ENCODE measurements at regions not wholly inside any gene's neighbourhood (a gene's known extent, or its start where the extent isn't known, plus 50 kb on each side); places are given as distances from the start of the nearest gene placed in this dataset.

DNA sequence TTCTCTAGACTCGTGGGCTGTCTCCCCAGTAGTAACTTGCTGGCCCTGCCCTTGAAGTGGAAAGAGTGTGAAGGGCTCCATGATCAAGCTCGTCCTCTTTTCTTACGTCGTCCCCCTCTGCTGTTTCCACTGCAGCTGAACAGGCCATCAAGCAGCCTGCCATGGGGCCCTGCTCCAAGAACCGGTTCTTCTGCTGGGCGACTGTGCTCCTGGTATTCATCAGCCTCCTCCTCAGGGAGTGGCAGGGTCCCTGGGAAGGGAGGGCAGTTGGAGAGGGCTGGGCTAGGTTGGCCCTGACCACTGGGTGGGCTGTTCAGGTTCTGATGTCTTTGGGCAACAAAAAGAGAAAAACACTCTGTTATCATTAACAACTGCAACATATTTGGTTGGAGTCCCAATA is 151.5 kb downstream of the FCRL5 start:
- Histone ChIP-seq H3K4me3 (ENCODE audit: low read depth, low read length) (no peak overlapping the region), H3K9me3 (ENCODE audit: severe bottlenecking) (no peaks in the 10 kb centered on the region), H3K36me3 (no peaks in the 10 kb centered on the region), H3K27ac (no peak overlapping the region), H3K27me3 (ENCODE audit: insufficient read depth, low read depth, severe bottlenecking) (no peaks in the 10 kb centered on the region)
- no peak for DNase-seq
- TF ChIP-seq, protein P1, sequence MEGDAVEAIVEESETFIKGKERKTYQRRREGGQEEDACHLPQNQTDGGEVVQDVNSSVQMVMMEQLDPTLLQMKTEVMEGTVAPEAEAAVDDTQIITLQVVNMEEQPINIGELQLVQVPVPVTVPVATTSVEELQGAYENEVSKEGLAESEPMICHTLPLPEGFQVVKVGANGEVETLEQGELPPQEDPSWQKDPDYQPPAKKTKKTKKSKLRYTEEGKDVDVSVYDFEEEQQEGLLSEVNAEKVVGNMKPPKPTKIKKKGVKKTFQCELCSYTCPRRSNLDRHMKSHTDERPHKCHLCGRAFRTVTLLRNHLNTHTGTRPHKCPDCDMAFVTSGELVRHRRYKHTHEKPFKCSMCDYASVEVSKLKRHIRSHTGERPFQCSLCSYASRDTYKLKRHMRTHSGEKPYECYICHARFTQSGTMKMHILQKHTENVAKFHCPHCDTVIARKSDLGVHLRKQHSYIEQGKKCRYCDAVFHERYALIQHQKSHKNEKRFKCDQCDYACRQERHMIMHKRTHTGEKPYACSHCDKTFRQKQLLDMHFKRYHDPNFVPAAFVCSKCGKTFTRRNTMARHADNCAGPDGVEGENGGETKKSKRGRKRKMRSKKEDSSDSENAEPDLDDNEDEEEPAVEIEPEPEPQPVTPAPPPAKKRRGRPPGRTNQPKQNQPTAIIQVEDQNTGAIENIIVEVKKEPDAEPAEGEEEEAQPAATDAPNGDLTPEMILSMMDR (IDR thresholded peaks at IDR 0.05; ENCODE audit: low read depth, low read length), result no peak

- TF ChIP-seq, protein P1 (IDR thresholded peaks at IDR 0.05; ENCODE audit: low read depth, low read length), result peak; percentile 44; the same call in 1 of the 2 replicates
- no peaks in the 10 kb centered on the region for H3K27me3 ChIP-seq (ENCODE audit: insufficient read depth, low read depth, severe bottlenecking)
- no peaks in the 10 kb centered on the region for H3K36me3 ChIP-seq
- no peaks in the 10 kb centered on the region for H3K9me3 ChIP-seq (ENCODE audit: severe bottlenecking)
- DNase-seq, result no peak
- H3K27ac ChIP-seq, result no peak overlapping the region
- H3K4me3 ChIP-seq (ENCODE audit: low read depth, low read length), result no peak overlapping the region
Measured at GRCh38 chr1:157399984-157400382, 152.3 kb downstream of the FCRL5 start.

- no peak overlapping the region for H3K4me3 ChIP-seq (ENCODE audit: low read depth, low read length)
- H3K27me3 ChIP-seq (ENCODE audit: insufficient read depth, low read depth, severe bottlenecking), result no peaks in the 10 kb centered on the region
- H3K9me3 ChIP-seq (ENCODE audit: severe bottlenecking), result no peaks in the 10 kb centered on the region
- H3K36me3 ChIP-seq, result no peaks in the 10 kb centered on the region
- H3K27ac ChIP-seq, result no peak overlapping the region
- TF ChIP-seq, protein P1 (IDR thresholded peaks at IDR 0.05; ENCODE audit: low read depth, low read length), result no peak
- DNase-seq, result no peak
Measured at GRCh38 chr1:157399343-157399983, 152.9 kb downstream of the FCRL5 start.

DNA sequence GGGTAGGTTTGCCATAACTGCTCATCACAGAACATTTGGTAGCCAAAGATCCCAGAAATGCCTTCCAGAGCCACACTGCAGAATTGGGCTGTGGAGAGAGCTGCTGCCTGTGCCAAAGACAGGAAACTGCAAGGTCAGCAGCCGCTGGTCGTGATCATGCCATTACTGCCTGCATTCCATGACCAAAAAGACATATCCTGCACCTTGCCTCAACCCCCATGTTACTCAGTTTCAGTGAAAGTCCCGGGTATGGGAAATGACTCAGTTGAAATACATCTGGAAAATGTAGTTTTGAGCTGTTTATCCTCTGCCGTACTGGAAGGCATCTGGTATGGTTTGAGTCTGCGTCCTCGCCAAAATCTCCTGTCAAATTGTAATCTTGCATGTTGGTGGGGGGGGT is 161.7 kb downstream of the FCRL5 start:
- no peak overlapping the region for H3K27ac ChIP-seq
- H3K27me3 ChIP-seq (ENCODE audit: insufficient read depth, low read depth, severe bottlenecking), result no peaks in the 10 kb centered on the region
- H3K4me3 ChIP-seq (ENCODE audit: low read depth, low read length), result no peak overlapping the region
- H3K9me3 ChIP-seq (ENCODE audit: severe bottlenecking), result peaks cover 6% of the 10 kb centered on the region
- no peak for DNase-seq
- TF ChIP-seq, protein P1 (IDR thresholded peaks at IDR 0.05; ENCODE audit: low read depth, low read length), result no peak
- H3K36me3 ChIP-seq, result no peaks in the 10 kb centered on the region

DNA sequence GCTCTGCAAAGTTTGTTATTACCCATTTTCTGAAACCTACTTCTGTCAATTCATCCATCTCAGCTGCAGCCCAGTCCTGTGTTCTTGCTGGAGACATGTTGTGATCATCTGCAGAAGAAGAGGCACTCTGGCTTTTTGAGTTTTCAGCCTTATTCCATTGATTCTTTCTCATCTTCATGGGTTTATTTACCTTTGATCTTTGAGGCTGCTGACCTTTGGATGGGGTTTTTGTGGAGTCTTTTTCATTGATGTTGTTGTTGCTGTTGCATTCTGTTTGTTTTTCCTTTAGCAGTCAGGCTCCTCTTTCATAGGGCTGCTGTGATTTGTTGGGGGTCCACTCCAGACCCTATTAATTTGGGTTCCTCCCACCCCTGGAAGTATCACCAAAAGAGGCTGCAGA is 164.3 kb downstream of the FCRL5 start:
- TF ChIP-seq, protein P1 (IDR thresholded peaks at IDR 0.05; ENCODE audit: low read depth, low read length), result no peak
- DNase-seq, result no peak
- H3K27me3 ChIP-seq (ENCODE audit: insufficient read depth, low read depth, severe bottlenecking), result no peaks in the 10 kb centered on the region
- H3K4me3 ChIP-seq (ENCODE audit: low read depth, low read length), result no peak overlapping the region
- H3K36me3 ChIP-seq, result no peaks in the 10 kb centered on the region
- no peak overlapping the region for H3K27ac ChIP-seq
- H3K9me3 ChIP-seq (ENCODE audit: severe bottlenecking), result peaks cover 3% of the 10 kb centered on the region

GRCh38 chr1:157384258-157384657 is 168.1 kb downstream of the FCRL5 start:
- DNase-seq, result no peak
- TF ChIP-seq, protein P1 (IDR thresholded peaks at IDR 0.05; ENCODE audit: low read depth, low read length), result no peak
- no peaks in the 10 kb centered on the region for H3K36me3 ChIP-seq

More at GRCh38 chr1:157384258-157384657, 168.1 kb downstream of the FCRL5 start:
- Histone ChIP-seq H3K4me3 (ENCODE audit: low read depth, low read length) (no peak overlapping the region), H3K27me3 (ENCODE audit: insufficient read depth, low read depth, severe bottlenecking) (no peaks in the 10 kb centered on the region), H3K9me3 (ENCODE audit: severe bottlenecking) (peaks cover 3% of the 10 kb centered on the region), H3K27ac (no peak overlapping the region)

Measured in WERI-Rb-1 (cell line).